ENCODE measurements at regions not wholly inside any gene's neighbourhood (a gene's known extent, or its start where the extent isn't known, plus 50 kb on each side); places are given as distances from the start of the nearest gene placed in this dataset.

DNA sequence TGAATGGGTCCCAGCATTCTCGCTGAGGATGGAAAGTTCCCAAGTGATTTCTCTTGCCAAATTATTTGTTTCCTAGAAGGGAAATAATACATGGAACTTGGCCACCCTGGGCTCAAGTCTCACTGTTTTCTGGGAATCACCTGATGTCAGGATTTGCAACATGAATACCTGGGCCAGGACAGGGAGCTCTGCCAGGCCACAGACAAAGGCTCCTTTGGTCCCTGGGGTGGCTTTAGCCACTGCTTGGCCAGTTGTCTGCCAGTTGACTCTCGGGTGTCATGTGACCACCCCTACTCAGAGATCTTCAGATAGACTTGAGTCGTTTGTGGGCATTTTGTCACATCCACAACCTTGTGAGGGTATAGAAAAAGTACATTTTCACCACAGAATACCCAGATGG is 258.0 kb upstream of the HABP2 start:
- Mint-ChIP-seq H3K27me3 (ENCODE audit: insufficient read depth) (peaks cover 38% of the 10 kb centered on the region), H3K36me3 (ENCODE audit: low read depth) (no peaks in the 10 kb centered on the region), H3K4me1 (peaks cover 20% of the 10 kb centered on the region), H3K27ac (no peak overlapping the region), H3K4me3 (no peak overlapping the region), H3K9me3 (no peaks in the 10 kb centered on the region)
- H3K4me1 ChIP-seq (ENCODE audit: control insufficient read depth, insufficient read depth, low read length), result no peaks in the 10 kb centered on the region
- no peak overlapping the region for H3K4me3 ChIP-seq (ENCODE audit: low read length)
- H3K9me3 ChIP-seq (ENCODE audit: control insufficient read depth, low read length), result no peaks in the 10 kb centered on the region
- WGBS, 2 experiments (ENCODE audit: insufficient coverage in 1 of 2, insufficient read length in 1 of 2), result 96 to 100% methylated on average over 1 to 3 of the region's 3 CpGs
- no peak overlapping the region for H3K9ac ChIP-seq (ENCODE audit: extremely low read depth, low read length, poor library complexity, severe bottlenecking)
- no peak for DNase-seq
- no peaks in the 10 kb centered on the region for H3K36me3 ChIP-seq (ENCODE audit: control insufficient read depth, insufficient read depth, low read length)
- H3K27ac ChIP-seq (ENCODE audit: low read depth, low read length), result no peak overlapping the region
- peaks cover 25% of the 10 kb centered on the region for H3K27me3 ChIP-seq (ENCODE audit: control insufficient read depth, insufficient read depth, low read length, poor library complexity, severe bottlenecking)
- no peak for TF ChIP-seq CTCF (conservative IDR thresholded peaks at IDR 0.05)

GRCh38 chr10:113297226-113297625 is 255.6 kb upstream of the HABP2 start:
- H3K4me1 Mint-ChIP-seq, result peaks cover 2% of the 10 kb centered on the region

DNA sequence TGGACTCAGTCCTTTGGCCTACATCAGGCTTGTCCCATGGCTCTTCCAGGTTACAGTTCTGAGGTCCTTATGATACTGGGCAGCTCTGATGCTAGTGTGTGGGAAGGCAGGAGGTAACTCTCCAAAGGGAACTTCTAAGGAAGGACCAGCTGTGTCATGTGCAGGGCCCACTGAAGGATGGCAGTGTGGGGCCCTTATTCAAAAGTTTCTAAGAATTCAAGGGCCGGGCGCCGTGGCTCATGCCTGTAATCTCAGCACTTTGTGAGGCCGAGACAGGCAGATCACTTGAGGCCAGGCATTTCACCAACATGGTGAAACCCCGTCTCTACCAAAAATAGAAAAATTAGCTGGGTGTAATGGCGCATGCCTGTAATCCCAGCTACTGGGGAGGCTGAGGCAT is 254.2 kb upstream of the HABP2 start:
- H3K4me3 Mint-ChIP-seq, result no peak overlapping the region
- no peak overlapping the region for H3K27ac Mint-ChIP-seq

More at GRCh38 chr10:113297226-113297625, 255.6 kb upstream of the HABP2 start:
- no peaks in the 10 kb centered on the region for H3K9me3 ChIP-seq (ENCODE audit: control insufficient read depth, low read length)
- H3K4me1 ChIP-seq (ENCODE audit: control insufficient read depth, insufficient read depth, low read length), result no peaks in the 10 kb centered on the region
- WGBS, 2 experiments (ENCODE audit: insufficient coverage in 1 of 2, insufficient read length in 1 of 2), result 82 to 92% methylated on average over 2 to 5 of the region's 5 CpGs
- no peak overlapping the region for H3K27ac Mint-ChIP-seq
- no peaks in the 10 kb centered on the region for H3K9me3 Mint-ChIP-seq
- no peak overlapping the region for H3K4me3 ChIP-seq (ENCODE audit: low read length)
- no peak for DNase-seq
- peaks cover 19% of the 10 kb centered on the region for H3K27me3 ChIP-seq (ENCODE audit: control insufficient read depth, insufficient read depth, low read length, poor library complexity, severe bottlenecking)
- peaks cover 31% of the 10 kb centered on the region for H3K27me3 Mint-ChIP-seq (ENCODE audit: insufficient read depth)
- H3K4me3 Mint-ChIP-seq, result no peak overlapping the region
- no peaks in the 10 kb centered on the region for H3K36me3 Mint-ChIP-seq (ENCODE audit: low read depth)
- no peak overlapping the region for H3K9ac ChIP-seq (ENCODE audit: extremely low read depth, low read length, poor library complexity, severe bottlenecking)
- no peak overlapping the region for H3K27ac ChIP-seq (ENCODE audit: low read depth, low read length)
- no peaks in the 10 kb centered on the region for H3K36me3 ChIP-seq (ENCODE audit: control insufficient read depth, insufficient read depth, low read length)
- no peak for TF ChIP-seq CTCF (conservative IDR thresholded peaks at IDR 0.05)

More for the DNA sequence above, 254.2 kb upstream of the HABP2 start:
- Mint-ChIP-seq H3K27me3 (ENCODE audit: insufficient read depth) (peaks cover 18% of the 10 kb centered on the region), H3K36me3 (ENCODE audit: low read depth) (no peaks in the 10 kb centered on the region), H3K9me3 (no peaks in the 10 kb centered on the region), H3K4me1 (peaks cover 2% of the 10 kb centered on the region)
- Histone ChIP-seq H3K4me1 (ENCODE audit: control insufficient read depth, insufficient read depth, low read length) (no peaks in the 10 kb centered on the region), H3K27me3 (ENCODE audit: control insufficient read depth, insufficient read depth, low read length, poor library complexity, severe bottlenecking) (peaks cover 11% of the 10 kb centered on the region), H3K4me3 (ENCODE audit: low read length) (no peak overlapping the region), H3K9ac (ENCODE audit: extremely low read depth, low read length, poor library complexity, severe bottlenecking) (no peak overlapping the region), H3K9me3 (ENCODE audit: control insufficient read depth, low read length) (no peaks in the 10 kb centered on the region), H3K27ac (ENCODE audit: low read depth, low read length) (no peak overlapping the region), H3K36me3 (ENCODE audit: control insufficient read depth, insufficient read depth, low read length) (no peaks in the 10 kb centered on the region)
- WGBS, 2 experiments (ENCODE audit: insufficient coverage in 1 of 2, insufficient read length in 1 of 2), result 92 to 95% methylated on average over 4 to 6 of the region's 6 CpGs
- no peak for DNase-seq
- TF ChIP-seq CTCF (conservative IDR thresholded peaks at IDR 0.05), result no peak
